Neural cell (in vitro differentiated cells): ENCODE measurements at regions not wholly inside any gene's neighbourhood (a gene's known extent, or its start where the extent isn't known, plus 50 kb on each side); places are given as distances from the start of the nearest gene placed in this dataset.

Source experiments
- H2AFZ ChIP-seq: fragments of 200-600, 300-800 bp; sonication (generic), shearing (Covaris generic); 2 replicates; pipeline ENCODE4 v1.6.0; 2014; ENCODE audit warnings: low read depth, mild to moderate bottlenecking, antibody characterized with exemption, low read length, moderate library complexity
- H3F3A ChIP-seq: fragments of 200-600 bp; shearing (Covaris generic); 2 replicates; pipeline ENCODE4 v1.6.1; 2016; ENCODE audit warnings: mild to moderate bottlenecking, moderate library complexity, mixed read lengths, antibody characterized with exemption, low read length; ENCODE audit not compliant: insufficient read depth, poor library complexity, severe bottlenecking
- H3K27ac ChIP-seq: fragments of 200-600, 300-800 bp; sonication (generic), shearing (Covaris generic); 2 replicates; pipeline ENCODE4 v1.5.1; 2014; ENCODE audit warnings: mild to moderate bottlenecking, low read length, moderate library complexity
- H3K27me3 ChIP-seq: fragments of 300-800, 200-600 bp; sonication (generic), shearing (Covaris generic); 2 replicates; pipeline ENCODE4 v1.6.0; 2014; ENCODE audit warnings: mild to moderate bottlenecking, low read depth, low read length, moderate library complexity; ENCODE audit not compliant: insufficient read depth
- H3K36me3 ChIP-seq: fragments of 300-800, 200-600 bp; sonication (generic), shearing (Covaris generic); 2 replicates; pipeline ENCODE4 v1.5.1; 2014; ENCODE audit warnings: mild to moderate bottlenecking, antibody characterized with exemption, low read length, moderate library complexity; ENCODE audit not compliant: insufficient read depth
- H3K4me2 ChIP-seq: fragments of 300-800, 200-600 bp; sonication (generic), shearing (Covaris generic); 2 replicates; pipeline ENCODE4 v1.6.0; 2014; ENCODE audit warnings: mild to moderate bottlenecking, low read length
- H3K4me3 ChIP-seq: fragments of 300-800, 200-600 bp; sonication (generic), shearing (Covaris generic); 2 replicates; pipeline ENCODE4 v1.5.1; 2014; ENCODE audit warnings: mild to moderate bottlenecking, low read length, moderate library complexity
- H3K79me2 ChIP-seq: fragments of 200-600 bp; shearing (Covaris generic); replicated peaks from 2 replicates; pipeline ENCODE4 v1.6.0; 2014; ENCODE audit warnings: mild to moderate bottlenecking, low read length, moderate library complexity; ENCODE audit not compliant: insufficient read depth
- H3K9ac ChIP-seq: fragments of 300-800, 200-600 bp; sonication (generic), shearing (Covaris generic); 2 replicates; pipeline ENCODE4 v1.6.1; 2016; ENCODE audit warnings: mild to moderate bottlenecking, low read length, mixed read lengths
- H3K9me2 ChIP-seq: fragments of 200-600 bp; shearing (Covaris generic); 2 replicates; pipeline ENCODE4 v1.6.1; 2016; ENCODE audit warnings: mild to moderate bottlenecking, low read length, mixed read lengths; ENCODE audit not compliant: insufficient read depth
- H3K9me3 ChIP-seq: fragments of 200-600, 300-800 bp; sonication (generic), shearing (Covaris generic); 2 replicates; pipeline ENCODE4 v1.6.1; 2016; ENCODE audit warnings: mild to moderate bottlenecking, mixed run types, low read length, moderate library complexity, mixed read lengths
- H4K20me1 ChIP-seq: fragments of 200-600 bp; shearing (Covaris generic); 2 replicates; pipeline ENCODE4 v1.6.1; 2016; ENCODE audit warnings: mild to moderate bottlenecking, mixed run types; ENCODE audit not compliant: insufficient read depth
- EP300 ChIP-seq: fragments of 450-650 bp; conservative IDR thresholded peaks from 2 replicates; pipeline ENCODE4 v1.6.1; 2014; ENCODE audit warnings: antibody characterized with exemption, mild to moderate bottlenecking, moderate library complexity; ENCODE audit not compliant: poor library complexity, severe bottlenecking
- EZH2 ChIP-seq: fragments of 200-600, 300-800 bp; shearing (Covaris generic), sonication (generic); IDR thresholded peaks from 2 replicates; pipeline ENCODE4 v1.6.1; 2014; ENCODE audit warnings: antibody characterized with exemption, low read length, borderline replicate concordance, mild to moderate bottlenecking; ENCODE audit not compliant: insufficient read depth, poor library complexity, severe bottlenecking
- MXI1 ChIP-seq: fragments of 450-650 bp; conservative IDR thresholded peaks from 2 replicates; pipeline ENCODE4 v1.6.1; 2014; ENCODE audit warnings: antibody characterized with exemption, mild to moderate bottlenecking; ENCODE audit not compliant: poor library complexity, severe bottlenecking
- POLR2AphosphoS5 ChIP-seq: IDR thresholded peaks from 2 replicates; pipeline ENCODE4 v1.6.1; 2012
- RAD21 ChIP-seq: fragments of 450-650 bp; conservative IDR thresholded peaks from 2 replicates; pipeline ENCODE4 v1.6.1; 2014; ENCODE audit warnings: antibody characterized with exemption, mild to moderate bottlenecking, moderate library complexity
- SMC3 ChIP-seq: fragments of 450-650 bp; conservative IDR thresholded peaks from 2 replicates; pipeline ENCODE4 v1.6.1; 2014; ENCODE audit warnings: antibody characterized with exemption, mild to moderate bottlenecking, moderate library complexity; ENCODE audit not compliant: poor library complexity
- TAF1 ChIP-seq: IDR thresholded peaks from 2 replicates; pipeline ENCODE4 v1.6.1; 2012; ENCODE audit warnings: low read depth
- TF ChIP-seq, protein P1 (sequence below): fragments of 450-650 bp; IDR thresholded peaks from 2 replicates; pipeline ENCODE4 v1.5.1; 2014; ENCODE audit warnings: antibody characterized with exemption, mild to moderate bottlenecking, moderate library complexity; ENCODE audit not compliant: poor library complexity, severe bottlenecking
- TF ChIP-seq, protein P2 (sequence below): IDR thresholded peaks from 2 replicates; pipeline ENCODE4 v1.6.1; 2012; ENCODE audit warnings: borderline replicate concordance

DNA sequence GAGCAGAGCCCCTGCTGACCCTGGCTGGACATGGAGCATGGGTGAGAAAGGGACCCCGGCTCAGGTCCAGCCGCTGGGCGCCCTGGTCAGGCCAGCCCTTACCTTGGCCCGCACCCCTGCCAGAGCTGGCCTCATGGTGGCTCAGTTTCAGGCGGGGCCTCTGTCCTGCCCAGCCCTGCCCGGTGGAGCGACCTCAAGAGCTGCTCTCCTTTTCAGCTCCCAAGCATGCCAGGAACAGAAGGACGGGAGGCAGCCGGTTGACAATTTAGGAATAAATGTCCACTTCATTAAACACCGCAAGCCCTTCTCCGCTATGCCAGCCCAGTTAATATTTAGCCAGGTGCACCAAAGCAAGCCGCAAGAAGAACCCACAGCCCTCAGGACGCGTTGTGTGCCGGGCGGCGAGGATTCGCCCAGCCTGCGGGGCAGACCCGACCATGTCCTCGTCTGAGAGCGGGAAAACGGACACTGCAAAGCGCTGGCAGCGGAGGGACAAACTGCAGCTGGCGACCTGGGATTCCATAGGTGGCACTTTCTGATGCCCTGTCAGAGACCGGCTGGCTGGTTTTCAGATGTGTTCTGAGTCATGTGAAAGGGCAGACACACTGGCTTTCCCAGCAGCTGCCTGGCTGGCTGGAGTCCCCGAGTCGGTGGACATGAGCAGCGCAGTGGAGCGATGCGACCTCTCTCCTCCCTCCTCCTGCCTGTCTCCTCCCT, 221.9 kb downstream of the TTLL2 start:
- Histone ChIP-seq H3K27ac (no peak overlapping the region), H2AFZ (no peak overlapping the region), H3F3A (no peaks in the 10 kb centered on the region), H3K27me3 (no peaks in the 10 kb centered on the region), H3K9me3 (no peaks in the 10 kb centered on the region), H4K20me1 (no peaks in the 10 kb centered on the region), H3K4me2 (no peak overlapping the region), H3K9me2 (no peaks in the 10 kb centered on the region), H3K9ac (no peak overlapping the region), H3K36me3 (no peaks in the 10 kb centered on the region), H3K79me2 (no peaks in the 10 kb centered on the region), H3K4me3 (no peak overlapping the region)
- TF ChIP-seq, protein P1, sequence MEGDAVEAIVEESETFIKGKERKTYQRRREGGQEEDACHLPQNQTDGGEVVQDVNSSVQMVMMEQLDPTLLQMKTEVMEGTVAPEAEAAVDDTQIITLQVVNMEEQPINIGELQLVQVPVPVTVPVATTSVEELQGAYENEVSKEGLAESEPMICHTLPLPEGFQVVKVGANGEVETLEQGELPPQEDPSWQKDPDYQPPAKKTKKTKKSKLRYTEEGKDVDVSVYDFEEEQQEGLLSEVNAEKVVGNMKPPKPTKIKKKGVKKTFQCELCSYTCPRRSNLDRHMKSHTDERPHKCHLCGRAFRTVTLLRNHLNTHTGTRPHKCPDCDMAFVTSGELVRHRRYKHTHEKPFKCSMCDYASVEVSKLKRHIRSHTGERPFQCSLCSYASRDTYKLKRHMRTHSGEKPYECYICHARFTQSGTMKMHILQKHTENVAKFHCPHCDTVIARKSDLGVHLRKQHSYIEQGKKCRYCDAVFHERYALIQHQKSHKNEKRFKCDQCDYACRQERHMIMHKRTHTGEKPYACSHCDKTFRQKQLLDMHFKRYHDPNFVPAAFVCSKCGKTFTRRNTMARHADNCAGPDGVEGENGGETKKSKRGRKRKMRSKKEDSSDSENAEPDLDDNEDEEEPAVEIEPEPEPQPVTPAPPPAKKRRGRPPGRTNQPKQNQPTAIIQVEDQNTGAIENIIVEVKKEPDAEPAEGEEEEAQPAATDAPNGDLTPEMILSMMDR, result no peak
- TF ChIP-seq, protein P2, sequence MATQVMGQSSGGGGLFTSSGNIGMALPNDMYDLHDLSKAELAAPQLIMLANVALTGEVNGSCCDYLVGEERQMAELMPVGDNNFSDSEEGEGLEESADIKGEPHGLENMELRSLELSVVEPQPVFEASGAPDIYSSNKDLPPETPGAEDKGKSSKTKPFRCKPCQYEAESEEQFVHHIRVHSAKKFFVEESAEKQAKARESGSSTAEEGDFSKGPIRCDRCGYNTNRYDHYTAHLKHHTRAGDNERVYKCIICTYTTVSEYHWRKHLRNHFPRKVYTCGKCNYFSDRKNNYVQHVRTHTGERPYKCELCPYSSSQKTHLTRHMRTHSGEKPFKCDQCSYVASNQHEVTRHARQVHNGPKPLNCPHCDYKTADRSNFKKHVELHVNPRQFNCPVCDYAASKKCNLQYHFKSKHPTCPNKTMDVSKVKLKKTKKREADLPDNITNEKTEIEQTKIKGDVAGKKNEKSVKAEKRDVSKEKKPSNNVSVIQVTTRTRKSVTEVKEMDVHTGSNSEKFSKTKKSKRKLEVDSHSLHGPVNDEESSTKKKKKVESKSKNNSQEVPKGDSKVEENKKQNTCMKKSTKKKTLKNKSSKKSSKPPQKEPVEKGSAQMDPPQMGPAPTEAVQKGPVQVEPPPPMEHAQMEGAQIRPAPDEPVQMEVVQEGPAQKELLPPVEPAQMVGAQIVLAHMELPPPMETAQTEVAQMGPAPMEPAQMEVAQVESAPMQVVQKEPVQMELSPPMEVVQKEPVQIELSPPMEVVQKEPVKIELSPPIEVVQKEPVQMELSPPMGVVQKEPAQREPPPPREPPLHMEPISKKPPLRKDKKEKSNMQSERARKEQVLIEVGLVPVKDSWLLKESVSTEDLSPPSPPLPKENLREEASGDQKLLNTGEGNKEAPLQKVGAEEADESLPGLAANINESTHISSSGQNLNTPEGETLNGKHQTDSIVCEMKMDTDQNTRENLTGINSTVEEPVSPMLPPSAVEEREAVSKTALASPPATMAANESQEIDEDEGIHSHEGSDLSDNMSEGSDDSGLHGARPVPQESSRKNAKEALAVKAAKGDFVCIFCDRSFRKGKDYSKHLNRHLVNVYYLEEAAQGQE, result no peak
- no peak for TF ChIP-seq EZH2
- TF ChIP-seq TAF1, result no peak
- TF ChIP-seq MXI1, result no peak
- TF ChIP-seq POLR2AphosphoS5, result no peak
- TF ChIP-seq RAD21, result no peak
- no peak for TF ChIP-seq EP300
- no peak for TF ChIP-seq SMC3

DNA sequence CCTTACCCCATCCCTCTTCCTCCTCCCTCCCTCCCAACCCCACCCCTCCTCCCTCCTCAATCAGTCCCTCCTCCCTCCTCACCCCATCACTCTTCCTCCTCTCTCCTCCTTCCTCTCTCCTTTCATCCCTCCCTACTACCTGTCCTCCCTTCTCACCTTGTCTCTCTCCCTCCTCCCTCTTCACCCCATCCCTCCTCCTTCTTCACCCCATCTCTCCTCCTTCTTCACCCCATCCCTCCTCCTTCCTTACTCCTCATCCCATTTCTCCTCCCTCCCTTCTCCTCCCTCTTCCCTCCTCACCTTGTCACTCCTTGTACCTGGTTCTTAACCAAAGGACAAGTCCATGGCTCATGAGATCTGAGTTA, 222.4 kb downstream of the TTLL2 start:
- Histone ChIP-seq H3K27me3 (no peaks in the 10 kb centered on the region), H3K27ac (no peak overlapping the region), H4K20me1 (no peaks in the 10 kb centered on the region), H3K9me2 (no peaks in the 10 kb centered on the region), H3K79me2 (no peaks in the 10 kb centered on the region), H2AFZ (no peak overlapping the region), H3K4me3 (no peak overlapping the region), H3K9me3 (no peaks in the 10 kb centered on the region), H3K4me2 (no peak overlapping the region), H3K9ac (no peak overlapping the region), H3F3A (no peaks in the 10 kb centered on the region), H3K36me3 (no peaks in the 10 kb centered on the region)
- no peak for TF ChIP-seq EP300
- no peak for TF ChIP-seq POLR2AphosphoS5
- no peak for TF ChIP-seq EZH2
